ENCODE measurements at regions not wholly inside any gene's neighbourhood (a gene's known extent, or its start where the extent isn't known, plus 50 kb on each side); places are given as distances from the start of the nearest gene placed in this dataset.

DNA sequence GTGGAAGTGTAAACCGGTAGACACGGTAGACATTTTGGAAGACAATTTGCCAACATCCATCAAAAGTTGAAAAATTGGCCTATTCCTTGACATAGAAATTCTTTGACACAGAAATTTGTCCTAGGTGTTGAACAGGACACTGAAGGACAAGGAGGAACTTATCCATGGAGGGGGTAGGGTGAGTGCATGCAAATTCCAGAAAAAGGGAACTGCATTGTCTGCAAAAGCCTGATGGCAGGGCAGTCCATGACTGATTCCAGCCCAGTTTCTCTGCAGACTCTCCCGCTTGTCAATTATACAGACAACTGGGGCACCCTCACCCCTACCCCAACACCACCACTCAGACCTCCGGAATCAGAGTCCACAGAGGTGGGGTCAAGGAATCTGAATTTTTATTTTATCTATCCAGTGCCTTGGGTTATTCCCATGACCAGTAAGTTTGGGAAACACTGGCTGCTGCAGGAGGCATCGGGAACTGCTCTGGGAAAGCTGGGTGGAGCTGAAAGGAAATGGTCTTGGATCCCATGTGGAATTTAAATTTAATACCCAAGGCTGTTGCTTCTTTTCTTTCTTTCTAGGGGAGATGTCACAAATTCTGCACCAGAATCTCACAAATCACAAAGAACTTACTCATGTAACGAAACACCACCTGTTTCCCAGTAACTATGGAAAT is 103.3 kb upstream of the SLC45A1 start:
- H3K36me3 ChIP-seq, result no peaks in the 10 kb centered on the region
- peaks cover 0 to 48% (median 26%) of the 10 kb centered on the region in 3 donors for H3K4me1 ChIP-seq
- no peak overlapping the region for H3K4me3 ChIP-seq
- no peaks in the 10 kb centered on the region for H3K27me3 ChIP-seq
- TF ChIP-seq, protein P1, sequence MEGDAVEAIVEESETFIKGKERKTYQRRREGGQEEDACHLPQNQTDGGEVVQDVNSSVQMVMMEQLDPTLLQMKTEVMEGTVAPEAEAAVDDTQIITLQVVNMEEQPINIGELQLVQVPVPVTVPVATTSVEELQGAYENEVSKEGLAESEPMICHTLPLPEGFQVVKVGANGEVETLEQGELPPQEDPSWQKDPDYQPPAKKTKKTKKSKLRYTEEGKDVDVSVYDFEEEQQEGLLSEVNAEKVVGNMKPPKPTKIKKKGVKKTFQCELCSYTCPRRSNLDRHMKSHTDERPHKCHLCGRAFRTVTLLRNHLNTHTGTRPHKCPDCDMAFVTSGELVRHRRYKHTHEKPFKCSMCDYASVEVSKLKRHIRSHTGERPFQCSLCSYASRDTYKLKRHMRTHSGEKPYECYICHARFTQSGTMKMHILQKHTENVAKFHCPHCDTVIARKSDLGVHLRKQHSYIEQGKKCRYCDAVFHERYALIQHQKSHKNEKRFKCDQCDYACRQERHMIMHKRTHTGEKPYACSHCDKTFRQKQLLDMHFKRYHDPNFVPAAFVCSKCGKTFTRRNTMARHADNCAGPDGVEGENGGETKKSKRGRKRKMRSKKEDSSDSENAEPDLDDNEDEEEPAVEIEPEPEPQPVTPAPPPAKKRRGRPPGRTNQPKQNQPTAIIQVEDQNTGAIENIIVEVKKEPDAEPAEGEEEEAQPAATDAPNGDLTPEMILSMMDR (IDR thresholded peaks at IDR 0.05), result no peak
- TF ChIP-seq EP300 (IDR thresholded peaks at IDR 0.05), result no peak
- no peak for TF ChIP-seq POLR2AphosphoS5 (IDR thresholded peaks at IDR 0.05)
- no peak for TF ChIP-seq POLR2A (IDR thresholded peaks at IDR 0.05)
- H3K27ac ChIP-seq, result peak overlapping the region in 3 of 4 donors; percentile 47 to 87 (median 81)
- ATAC-seq, result no peak
- no peaks in the 10 kb centered on the region for H3K9me3 ChIP-seq
- WGBS, 2 donors (ENCODE audit: low coverage in 1 of 2), result 64 to 81% methylated on average over 5 to 6 of the region's 6 CpGs

DNA sequence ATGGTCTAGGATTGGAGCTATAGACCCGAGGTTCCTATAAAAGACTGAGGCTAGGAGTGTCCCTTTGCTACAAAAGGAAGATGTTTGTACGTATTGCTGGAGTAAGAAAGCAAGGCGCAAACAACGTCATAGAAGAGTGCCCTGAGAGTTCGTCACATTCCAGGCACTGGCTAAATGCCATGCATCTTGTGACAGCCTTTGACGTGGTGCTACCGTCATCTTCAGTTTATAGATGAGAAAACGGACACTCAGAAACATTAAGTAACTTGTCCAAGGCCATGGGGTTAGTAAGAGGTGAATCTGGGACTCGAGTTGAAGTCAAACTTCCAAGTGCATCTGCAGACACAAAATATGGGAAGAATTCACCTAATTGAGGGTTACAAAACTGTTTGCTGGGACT is 104.2 kb upstream of the SLC45A1 start:
- 66 to 71% methylated on average over 8 to 9 of the region's 9 CpGs for WGBS, 2 donors (ENCODE audit: low coverage in 1 of 2)
- H3K27me3 ChIP-seq, result no peaks in the 10 kb centered on the region
- H3K36me3 ChIP-seq, result no peaks in the 10 kb centered on the region
- peak; percentile 23 for ATAC-seq
- H3K4me1 ChIP-seq, result peaks cover 0 to 44% (median 26%) of the 10 kb centered on the region in 3 donors
- no peak overlapping the region for H3K4me3 ChIP-seq
- H3K9me3 ChIP-seq, result no peaks in the 10 kb centered on the region
- TF ChIP-seq POLR2A (IDR thresholded peaks at IDR 0.05), result no peak
- TF ChIP-seq EP300 (IDR thresholded peaks at IDR 0.05), result no peak
- TF ChIP-seq, protein P1 (IDR thresholded peaks at IDR 0.05), result no peak
- TF ChIP-seq POLR2AphosphoS5 (IDR thresholded peaks at IDR 0.05), result no peak
- H3K27ac ChIP-seq, result peak overlapping the region in 3 of 4 donors; percentile 34 to 87 (median 81)

DNA sequence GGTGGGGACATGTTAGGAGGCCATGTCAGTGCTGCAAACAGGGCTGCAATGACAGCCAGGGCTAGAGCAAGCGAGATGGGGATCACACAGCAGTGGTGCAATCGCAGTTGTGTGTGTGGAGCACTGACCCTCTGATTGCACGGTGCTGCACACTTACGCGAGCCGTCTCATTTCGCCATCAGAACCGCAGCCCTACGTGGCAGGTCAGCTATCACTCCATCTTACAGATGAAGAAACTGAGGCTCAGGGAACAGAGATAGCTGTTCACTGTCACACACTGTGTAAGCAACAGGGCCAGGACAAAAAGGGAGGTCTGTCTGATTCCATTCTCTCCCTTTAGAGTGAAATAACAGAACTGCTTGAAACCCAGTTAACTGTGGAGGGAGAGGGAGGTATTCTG is 104.8 kb upstream of the SLC45A1 start:
- Histone ChIP-seq H3K27ac (peak overlapping the region in 3 of 4 donors; percentile 34 to 87 (median 81)), H3K4me3 (no peak overlapping the region), H3K36me3 (no peaks in the 10 kb centered on the region), H3K27me3 (no peaks in the 10 kb centered on the region), H3K9me3 (no peaks in the 10 kb centered on the region), H3K4me1 (peaks cover 0 to 38% (median 26%) of the 10 kb centered on the region in 3 donors)
- no peak for ATAC-seq
- TF ChIP-seq POLR2AphosphoS5 (IDR thresholded peaks at IDR 0.05), result no peak
- no peak for TF ChIP-seq EP300 (IDR thresholded peaks at IDR 0.05)
- TF ChIP-seq, protein P1 (IDR thresholded peaks at IDR 0.05), result no peak
- no peak for TF ChIP-seq POLR2A (IDR thresholded peaks at IDR 0.05)
- WGBS, 2 donors (ENCODE audit: low coverage in 1 of 2), result no CpG with 5 or more reads among the region's 9 CpGs

DNA sequence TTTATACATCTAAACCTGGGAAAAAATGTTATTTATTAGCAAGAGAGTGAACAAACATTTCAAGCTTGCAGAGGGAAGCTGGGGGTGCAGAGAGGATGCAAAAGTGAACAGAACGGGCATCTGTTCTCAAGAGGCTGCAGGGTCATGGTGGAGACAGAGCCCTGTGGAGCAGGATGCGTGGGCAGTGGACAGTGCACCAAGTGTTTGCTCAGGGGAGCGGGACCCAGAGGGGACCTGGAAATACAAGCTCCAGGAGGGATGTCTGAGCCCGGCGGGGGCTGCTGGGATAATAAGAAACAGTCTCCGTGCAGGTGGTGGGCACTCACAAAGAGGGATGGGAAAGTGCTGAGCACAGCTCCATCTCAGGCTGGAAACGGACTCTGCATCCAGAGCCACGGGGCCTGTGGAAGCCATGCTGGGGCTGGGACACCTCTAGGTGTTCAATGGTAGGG is 105.3 kb upstream of the SLC45A1 start:
- H3K4me1 ChIP-seq, result peaks cover 0 to 33% (median 24%) of the 10 kb centered on the region in 3 donors
- peak overlapping the region in 3 of 4 donors; percentile 34 to 87 (median 81) for H3K27ac ChIP-seq
- TF ChIP-seq POLR2A (IDR thresholded peaks at IDR 0.05) (no peak), EP300 (IDR thresholded peaks at IDR 0.05) (no peak), POLR2AphosphoS5 (IDR thresholded peaks at IDR 0.05) (no peak)
- TF ChIP-seq, protein P1 (IDR thresholded peaks at IDR 0.05), result no peak
- H3K36me3 ChIP-seq, result no peaks in the 10 kb centered on the region
- WGBS, 2 donors (ENCODE audit: low coverage in 1 of 2), result 82 to 83% methylated on average over 8 of the region's 8 CpGs
- H3K27me3 ChIP-seq, result no peaks in the 10 kb centered on the region
- no peaks in the 10 kb centered on the region for H3K9me3 ChIP-seq
- H3K4me3 ChIP-seq, result no peak overlapping the region
- no peak for ATAC-seq
